ENCODE measurements at regions not wholly inside any gene's neighbourhood (a gene's known extent, or its start where the extent isn't known, plus 50 kb on each side); places are given as distances from the start of the nearest gene placed in this dataset.

DNA sequence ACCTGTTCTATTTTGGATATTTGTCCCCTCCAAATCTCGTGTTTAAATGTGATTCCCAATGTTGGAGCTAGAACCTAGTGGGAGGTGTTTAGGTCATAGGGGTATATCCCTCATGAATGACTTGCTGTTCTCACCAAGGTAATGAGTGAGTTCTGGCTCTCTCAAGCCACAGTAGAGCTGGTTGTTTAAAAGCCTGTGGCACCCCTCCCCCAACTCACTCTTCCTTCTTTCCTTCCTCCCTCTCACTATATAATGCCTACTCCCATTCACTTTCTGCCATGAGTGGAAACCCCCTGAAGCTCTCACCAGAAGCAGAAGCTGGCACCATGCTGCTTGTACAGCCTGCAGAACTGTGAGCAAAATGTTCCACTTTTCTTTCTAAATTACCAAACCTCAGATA lies 341.1 kb downstream of the SI start:
- Histone ChIP-seq H2BK12ac (ENCODE audit: insufficient read length, low read depth, low read length) (no peak overlapping the region), H3K79me2 (ENCODE audit: insufficient read depth, low read length) (no peaks in the 10 kb centered on the region), H2AFZ (ENCODE audit: low read length) (no peak overlapping the region), H4K91ac (ENCODE audit: insufficient read length, low read depth, low read length) (no peak overlapping the region), H3K4ac (ENCODE audit: low read depth, low read length) (no peak overlapping the region), H2AK5ac (ENCODE audit: insufficient read length, low read length) (no peak overlapping the region), H3K14ac (ENCODE audit: insufficient read depth, low read length) (no peak overlapping the region), H4K20me1 (ENCODE audit: control insufficient read depth, insufficient read depth, insufficient read length) (no peaks in the 10 kb centered on the region), H2BK5ac (ENCODE audit: insufficient read length, low read length) (no peak overlapping the region), H3K4me2 (ENCODE audit: insufficient read depth, insufficient read length, low read length) (no peak overlapping the region), H3K23me2 (ENCODE audit: insufficient read length, low read depth, low read length, poor library complexity, severe bottlenecking) (no peaks in the 10 kb centered on the region), H4K5ac (ENCODE audit: insufficient read length, low read depth, low read length) (no peak overlapping the region), H3K27me3 (ENCODE audit: insufficient read depth, low read length) (no peaks in the 10 kb centered on the region), H3K23ac (ENCODE audit: insufficient read length, low read depth, low read length) (no peak overlapping the region), H3T11ph (ENCODE audit: low read length) (no peak overlapping the region), H2BK120ac (ENCODE audit: low read depth, low read length, poor library complexity, severe bottlenecking) (no peak overlapping the region), H3K79me1 (ENCODE audit: insufficient read depth, low read depth, low read length, poor library complexity, severe bottlenecking) (no peaks in the 10 kb centered on the region), H3K27ac (ENCODE audit: insufficient read length, low read depth, low read length) (no peak overlapping the region), H3K9me3 (ENCODE audit: control insufficient read depth, low read depth, low read length) (no peaks in the 10 kb centered on the region), H4K8ac (replicated peaks; ENCODE audit: insufficient read length, low read depth, low read length) (no peak overlapping the region), H3K4me1 (ENCODE audit: insufficient read depth, low read length) (no peaks in the 10 kb centered on the region; the same call in 1 of the 2 replicates), H2BK15ac (ENCODE audit: low read depth, low read length) (no peak overlapping the region), H3K18ac (ENCODE audit: insufficient read length, low read depth, low read length) (no peak overlapping the region), H3K56ac (ENCODE audit: insufficient read length, low read depth, low read length) (no peak overlapping the region), H3K9ac (ENCODE audit: extremely low read depth, insufficient read length, low read length) (no peak overlapping the region), H2BK20ac (ENCODE audit: low read depth, low read length, poor library complexity, severe bottlenecking) (no peak overlapping the region)
- Mint-ChIP-seq H3K36me3 (ENCODE audit: insufficient read depth in 1 of 3, low read depth in 3 of 3) (peaks cover 0 to 1% (median 0%) of the 10 kb centered on the region in 3 experiments; a peak in 2 of 7 replicates), H3K4me3 (no peak overlapping the region), H3K9me3 (peaks cover 3 to 6% of the 10 kb centered on the region in 2 experiments; a peak in 2 of 5 replicates), H3K4me1 (peaks cover 15 to 20% of the 10 kb centered on the region in 2 experiments), H3K27me3 (ENCODE audit: low read depth) (no peaks in the 10 kb centered on the region), H3K27ac (no peak overlapping the region)
- no peak for DNase-seq
- WGBS (ENCODE audit: extremely low coverage, insufficient read length, low lambda C conversion rate) = no CpG with 5 or more reads among the region's 1 CpG
- TF ChIP-seq, protein P1, sequence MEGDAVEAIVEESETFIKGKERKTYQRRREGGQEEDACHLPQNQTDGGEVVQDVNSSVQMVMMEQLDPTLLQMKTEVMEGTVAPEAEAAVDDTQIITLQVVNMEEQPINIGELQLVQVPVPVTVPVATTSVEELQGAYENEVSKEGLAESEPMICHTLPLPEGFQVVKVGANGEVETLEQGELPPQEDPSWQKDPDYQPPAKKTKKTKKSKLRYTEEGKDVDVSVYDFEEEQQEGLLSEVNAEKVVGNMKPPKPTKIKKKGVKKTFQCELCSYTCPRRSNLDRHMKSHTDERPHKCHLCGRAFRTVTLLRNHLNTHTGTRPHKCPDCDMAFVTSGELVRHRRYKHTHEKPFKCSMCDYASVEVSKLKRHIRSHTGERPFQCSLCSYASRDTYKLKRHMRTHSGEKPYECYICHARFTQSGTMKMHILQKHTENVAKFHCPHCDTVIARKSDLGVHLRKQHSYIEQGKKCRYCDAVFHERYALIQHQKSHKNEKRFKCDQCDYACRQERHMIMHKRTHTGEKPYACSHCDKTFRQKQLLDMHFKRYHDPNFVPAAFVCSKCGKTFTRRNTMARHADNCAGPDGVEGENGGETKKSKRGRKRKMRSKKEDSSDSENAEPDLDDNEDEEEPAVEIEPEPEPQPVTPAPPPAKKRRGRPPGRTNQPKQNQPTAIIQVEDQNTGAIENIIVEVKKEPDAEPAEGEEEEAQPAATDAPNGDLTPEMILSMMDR (conservative IDR thresholded peaks at IDR 0.05) = no peak
